Ishikawa (cell line): ENCODE measurements at regions not wholly inside any gene's neighbourhood (a gene's known extent, or its start where the extent isn't known, plus 50 kb on each side); places are given as distances from the start of the nearest gene placed in this dataset.

Source experiments
- CEBPB ChIP-seq: IDR thresholded peaks from 2 replicates; pipeline ENCODE4 v1.6.1; 2012
- CREB1 ChIP-seq: IDR thresholded peaks from 2 replicates; pipeline ENCODE4 v1.6.1; 2012; ENCODE audit warnings: low read depth
- EGR1 ChIP-seq: IDR thresholded peaks from 2 replicates; pipeline ENCODE4 v1.6.1; 2012
- EP300 ChIP-seq: IDR thresholded peaks from 2 replicates; pipeline ENCODE4 v1.6.1; 2012; ENCODE audit warnings: borderline replicate concordance
- FOXM1 ChIP-seq: IDR thresholded peaks from 2 replicates; pipeline ENCODE4 v1.6.1; 2012; ENCODE audit warnings: low read depth, borderline replicate concordance
- MAX ChIP-seq: IDR thresholded peaks from 2 replicates; pipeline ENCODE4 v1.6.1; 2012
- NFIC ChIP-seq: IDR thresholded peaks from 2 replicates; pipeline ENCODE4 v1.6.1; 2012
- RAD21 ChIP-seq: IDR thresholded peaks from 2 replicates; pipeline ENCODE4 v1.6.1; 2012; ENCODE audit warnings: low read depth
- REST ChIP-seq: IDR thresholded peaks from 2 replicates; pipeline ENCODE4 v1.6.1; 2012; ENCODE audit warnings: low read depth, mild to moderate bottlenecking
- TAF1 ChIP-seq: IDR thresholded peaks from 2 replicates; pipeline ENCODE4 v1.6.1; 2012; ENCODE audit warnings: low read depth, mild to moderate bottlenecking
- TCF12 ChIP-seq: IDR thresholded peaks from 2 replicates; pipeline ENCODE4 v1.6.1; 2012; ENCODE audit warnings: low read depth
- TEAD4 ChIP-seq: IDR thresholded peaks from 2 replicates; pipeline ENCODE4 v1.6.1; 2012
- USF1 ChIP-seq: IDR thresholded peaks from 2 replicates; pipeline ENCODE4 v1.6.1; 2012
- YY1 ChIP-seq: IDR thresholded peaks from 2 replicates; pipeline ENCODE4 v1.6.1; 2012; ENCODE audit warnings: low read depth
- ZBTB7A ChIP-seq: IDR thresholded peaks from 2 replicates; pipeline ENCODE4 v1.6.1; 2012; ENCODE audit warnings: low read depth

DNA sequence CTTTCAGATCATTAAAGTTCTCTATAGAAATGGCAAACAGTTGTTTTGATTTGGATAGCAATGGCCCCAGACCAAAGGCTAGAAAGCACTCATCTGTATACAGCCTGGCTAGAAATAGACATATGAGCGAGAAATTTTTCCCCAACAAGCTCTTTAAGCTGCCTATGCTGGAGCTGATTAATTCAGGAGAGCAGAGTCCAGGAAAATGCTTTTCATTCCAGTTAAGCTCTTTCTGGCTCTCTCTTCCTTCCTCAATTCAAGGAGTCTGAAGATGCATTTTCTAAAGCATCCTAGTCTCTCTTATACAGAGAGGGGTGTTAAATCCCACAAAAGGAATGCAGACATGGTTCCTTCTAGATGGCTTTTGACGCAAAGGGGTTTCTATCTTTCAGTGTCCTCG lies 141.7 kb upstream of the RAI2 start:
- no peak for TF ChIP-seq TEAD4
- no peak for TF ChIP-seq USF1
- TF ChIP-seq MAX = no peak
- no peak for TF ChIP-seq NFIC
- TF ChIP-seq FOXM1 = no peak

DNA sequence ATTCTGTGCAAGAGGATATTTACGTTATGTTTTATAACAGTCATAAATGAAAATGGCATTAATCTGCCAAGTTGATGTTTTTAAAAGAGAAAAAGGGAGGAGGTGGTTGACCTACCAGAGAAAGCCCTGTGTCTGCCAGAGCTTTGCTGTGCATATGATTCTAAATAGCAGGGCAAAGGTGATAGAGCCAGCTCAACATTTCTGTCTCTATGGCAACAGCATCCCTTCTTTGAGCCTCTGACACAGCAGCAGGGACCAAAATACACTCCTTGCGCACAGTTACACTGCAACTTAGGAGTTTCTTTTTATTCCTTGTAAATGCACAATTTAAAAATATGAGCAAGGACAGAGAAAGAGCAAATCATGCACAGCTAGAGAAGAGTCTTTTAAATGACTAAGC lies 133.3 kb upstream of the RAI2 start:
- TF ChIP-seq YY1 (no peak), FOXM1 (no peak)

- TF ChIP-seq CREB1 (no peak), RAD21 (no peak), NFIC (no peak), YY1 (no peak), ZBTB7A (no peak), EGR1 (no peak)
These were observed 132.0 kb upstream of the RAI2 start for GRCh38 chrX:17993062-17993461.

DNA sequence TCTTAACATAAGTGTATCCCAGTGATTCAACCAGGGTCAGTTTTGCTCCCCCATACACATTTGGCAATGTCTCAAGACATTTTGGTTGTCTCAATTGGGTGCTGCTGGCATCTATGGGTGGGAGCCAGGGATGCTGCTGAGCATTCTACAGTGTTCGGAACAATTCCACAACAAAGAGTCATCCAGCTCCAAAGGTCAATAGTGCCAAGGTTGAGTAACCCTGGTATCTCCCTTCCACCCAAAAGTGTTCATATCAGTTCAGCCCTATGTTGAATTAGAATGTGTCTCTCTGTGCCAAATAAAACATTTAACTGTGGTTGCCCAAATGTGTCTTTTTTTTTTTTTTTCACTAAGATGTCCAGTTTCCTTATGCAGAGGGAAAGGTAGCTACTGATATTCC lies 129.4 kb upstream of the RAI2 start:
- TF ChIP-seq CEBPB = no peak
- no peak for TF ChIP-seq ZBTB7A
- TF ChIP-seq RAD21 = no peak
- no peak for TF ChIP-seq REST
- TF ChIP-seq YY1 = no peak
- TF ChIP-seq EGR1 = no peak
- no peak for TF ChIP-seq EP300
- no peak for TF ChIP-seq TCF12
- TF ChIP-seq TEAD4 = no peak
- TF ChIP-seq USF1 = no peak
- no peak for TF ChIP-seq FOXM1
- TF ChIP-seq CREB1 = no peak
- TF ChIP-seq NFIC = no peak
- no peak for TF ChIP-seq MAX
- no peak for TF ChIP-seq TAF1

GRCh38 chrX:17987783-17988182 lies 126.7 kb upstream of the RAI2 start:
- TF ChIP-seq MAX (no peak), NFIC (no peak), FOXM1 (no peak), TCF12 (no peak), CEBPB (no peak), REST (no peak), TAF1 (no peak), RAD21 (no peak), TEAD4 (no peak), USF1 (no peak), YY1 (no peak), EGR1 (no peak), CREB1 (no peak), ZBTB7A (no peak), EP300 (no peak)

GRCh38 chrX:17986977-17987376 lies 125.9 kb upstream of the RAI2 start:
- TF ChIP-seq TEAD4 (no peak), USF1 (no peak), FOXM1 (no peak), ZBTB7A (no peak), EGR1 (no peak), TCF12 (no peak), TAF1 (no peak), RAD21 (no peak)
